ENCODE measurements at regions not wholly inside any gene's neighbourhood (a gene's known extent, or its start where the extent isn't known, plus 50 kb on each side); places are given as distances from the start of the nearest gene placed in this dataset.

- Mint-ChIP-seq H3K4me3 (no peak overlapping the region), H3K36me3 (ENCODE audit: insufficient read depth) (no peaks in the 10 kb centered on the region), H3K4me1 (ENCODE audit: low read depth in 2 of 2) (no peaks in the 10 kb centered on the region), H3K27me3 (peaks cover 0 to 7% of the 10 kb centered on the region in 2 donors), H3K27ac (no peak overlapping the region), H3K9me3 (no peaks in the 10 kb centered on the region)
- no peak for DNase-seq
- no peak for ATAC-seq (replicated peaks)
These were observed 114.9 kb upstream of the RAB11FIP2 start for GRCh38 chr10:118161461-118162246.

GRCh38 chr10:118153287-118153686 lies 106.5 kb upstream of the RAB11FIP2 start:
- Mint-ChIP-seq H3K27ac (no peak overlapping the region), H3K4me3 (no peak overlapping the region), H3K36me3 (ENCODE audit: insufficient read depth) (no peaks in the 10 kb centered on the region), H3K9me3 (no peaks in the 10 kb centered on the region), H3K4me1 (ENCODE audit: low read depth in 2 of 2) (no peaks in the 10 kb centered on the region), H3K27me3 (peaks cover 9 to 19% of the 10 kb centered on the region in 2 donors)
- DNase-seq, result no peak
- ATAC-seq (replicated peaks), result no peak

DNA sequence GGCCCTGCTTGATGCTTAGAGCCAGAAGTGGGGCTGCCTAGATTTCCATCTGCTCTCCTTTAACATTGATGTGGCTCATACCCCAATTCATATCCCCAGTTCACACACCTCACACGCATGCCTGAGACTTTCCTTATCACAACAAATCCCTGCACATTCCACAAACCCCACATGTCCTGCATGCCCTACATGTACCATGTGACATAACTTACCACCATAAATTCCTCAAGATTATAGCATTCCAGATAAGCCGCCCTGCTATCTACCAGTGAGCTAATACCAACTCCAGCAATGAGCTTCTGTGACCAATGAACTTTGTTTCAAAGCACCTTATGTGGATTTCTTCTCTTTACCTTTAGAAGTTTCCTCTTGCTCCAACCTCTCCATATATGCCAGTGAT lies 104.7 kb upstream of the RAB11FIP2 start:
- Mint-ChIP-seq H3K36me3 (ENCODE audit: insufficient read depth) (no peaks in the 10 kb centered on the region), H3K4me3 (no peak overlapping the region), H3K9me3 (no peaks in the 10 kb centered on the region), H3K27ac (no peak overlapping the region), H3K4me1 (ENCODE audit: low read depth in 2 of 2) (no peaks in the 10 kb centered on the region), H3K27me3 (peaks cover 17 to 27% of the 10 kb centered on the region in 2 donors)
- DNase-seq (no peak), ATAC-seq (replicated peaks) (no peak)

GRCh38 chr10:118148247-118148646 lies 101.5 kb upstream of the RAB11FIP2 start:
- Mint-ChIP-seq H3K9me3 (no peaks in the 10 kb centered on the region), H3K4me3 (no peak overlapping the region), H3K4me1 (ENCODE audit: low read depth in 2 of 2) (no peaks in the 10 kb centered on the region), H3K36me3 (ENCODE audit: insufficient read depth) (no peaks in the 10 kb centered on the region), H3K27me3 (peaks cover 23 to 40% of the 10 kb centered on the region in 2 donors), H3K27ac (no peak overlapping the region)
- DNase-seq (no peak), ATAC-seq (replicated peaks) (no peak)

DNA sequence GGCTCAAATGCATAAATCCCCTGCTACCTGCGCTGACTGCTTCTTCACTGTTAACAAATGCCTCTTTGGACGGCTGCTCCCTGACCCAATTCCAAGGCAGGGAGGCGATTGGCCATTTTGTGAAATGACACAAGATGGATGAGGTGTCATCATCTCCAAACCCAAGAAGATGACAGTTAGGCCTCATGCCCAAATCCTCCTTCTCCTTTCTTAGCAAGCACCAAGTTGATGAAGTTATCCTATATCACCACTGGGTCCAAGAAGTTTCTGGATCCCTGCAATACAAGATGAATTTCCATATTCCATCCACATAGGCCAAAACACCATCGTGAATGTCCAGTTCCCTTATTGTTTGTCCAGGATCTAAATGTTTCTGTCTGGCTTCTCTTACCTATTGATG lies 98.5 kb upstream of the RAB11FIP2 start:
- Mint-ChIP-seq H3K27me3 (peaks cover 24 to 39% of the 10 kb centered on the region in 2 donors), H3K4me1 (ENCODE audit: low read depth in 2 of 2) (no peaks in the 10 kb centered on the region), H3K9me3 (no peaks in the 10 kb centered on the region), H3K36me3 (ENCODE audit: insufficient read depth) (peaks cover 2% of the 10 kb centered on the region), H3K4me3 (no peak overlapping the region), H3K27ac (no peak overlapping the region)
- ATAC-seq (replicated peaks), result no peak
- no peak for DNase-seq

GRCh38 chr10:118141471-118141870 lies 94.7 kb upstream of the RAB11FIP2 start:
- Mint-ChIP-seq H3K4me3 (no peak overlapping the region), H3K4me1 (ENCODE audit: low read depth in 2 of 2) (no peaks in the 10 kb centered on the region), H3K36me3 (ENCODE audit: insufficient read depth) (peaks cover 2% of the 10 kb centered on the region), H3K9me3 (no peaks in the 10 kb centered on the region), H3K27ac (no peak overlapping the region), H3K27me3 (peaks cover 21 to 37% of the 10 kb centered on the region in 2 donors)
- ATAC-seq (replicated peaks), result no peak
- DNase-seq, result no peak

GRCh38 chr10:118139321-118139720 lies 92.6 kb upstream of the RAB11FIP2 start:
- peaks cover 0 to 2% of the 10 kb centered on the region in 2 donors for H3K9me3 Mint-ChIP-seq
- no peak overlapping the region for H3K27ac Mint-ChIP-seq
- H3K4me3 Mint-ChIP-seq, result no peak overlapping the region
- ATAC-seq (replicated peaks) (no peak), DNase-seq (no peak)
- peaks cover 2% of the 10 kb centered on the region for H3K36me3 Mint-ChIP-seq (ENCODE audit: insufficient read depth)
- H3K4me1 Mint-ChIP-seq (ENCODE audit: low read depth in 2 of 2), result no peaks in the 10 kb centered on the region
- H3K27me3 Mint-ChIP-seq, result peaks cover 15 to 24% of the 10 kb centered on the region in 2 donors

GRCh38 chr10:118128675-118129074 lies 81.9 kb upstream of the RAB11FIP2 start:
- H3K4me3 Mint-ChIP-seq, result no peak overlapping the region
- peaks cover 22 to 32% of the 10 kb centered on the region in 2 donors for H3K27me3 Mint-ChIP-seq
- no peak overlapping the region for H3K27ac Mint-ChIP-seq
- no peak for DNase-seq
- ATAC-seq (replicated peaks), result no peak
- no peaks in the 10 kb centered on the region for H3K36me3 Mint-ChIP-seq (ENCODE audit: insufficient read depth)
- H3K9me3 Mint-ChIP-seq, result peaks cover 0 to 8% of the 10 kb centered on the region in 2 donors
- no peaks in the 10 kb centered on the region for H3K4me1 Mint-ChIP-seq (ENCODE audit: low read depth in 2 of 2)

- H3K27me3 Mint-ChIP-seq, result peaks cover 15 to 36% of the 10 kb centered on the region in 2 donors
- no peaks in the 10 kb centered on the region for H3K4me1 Mint-ChIP-seq (ENCODE audit: low read depth in 2 of 2)
- no peak for ATAC-seq (replicated peaks)
- H3K36me3 Mint-ChIP-seq (ENCODE audit: insufficient read depth), result no peaks in the 10 kb centered on the region
- no peak overlapping the region for H3K4me3 Mint-ChIP-seq
- no peaks in the 10 kb centered on the region for H3K9me3 Mint-ChIP-seq
- no peak for DNase-seq
- H3K27ac Mint-ChIP-seq, result no peak overlapping the region
These were observed 72.0 kb upstream of the RAB11FIP2 start for GRCh38 chr10:118118716-118119115.

DNA sequence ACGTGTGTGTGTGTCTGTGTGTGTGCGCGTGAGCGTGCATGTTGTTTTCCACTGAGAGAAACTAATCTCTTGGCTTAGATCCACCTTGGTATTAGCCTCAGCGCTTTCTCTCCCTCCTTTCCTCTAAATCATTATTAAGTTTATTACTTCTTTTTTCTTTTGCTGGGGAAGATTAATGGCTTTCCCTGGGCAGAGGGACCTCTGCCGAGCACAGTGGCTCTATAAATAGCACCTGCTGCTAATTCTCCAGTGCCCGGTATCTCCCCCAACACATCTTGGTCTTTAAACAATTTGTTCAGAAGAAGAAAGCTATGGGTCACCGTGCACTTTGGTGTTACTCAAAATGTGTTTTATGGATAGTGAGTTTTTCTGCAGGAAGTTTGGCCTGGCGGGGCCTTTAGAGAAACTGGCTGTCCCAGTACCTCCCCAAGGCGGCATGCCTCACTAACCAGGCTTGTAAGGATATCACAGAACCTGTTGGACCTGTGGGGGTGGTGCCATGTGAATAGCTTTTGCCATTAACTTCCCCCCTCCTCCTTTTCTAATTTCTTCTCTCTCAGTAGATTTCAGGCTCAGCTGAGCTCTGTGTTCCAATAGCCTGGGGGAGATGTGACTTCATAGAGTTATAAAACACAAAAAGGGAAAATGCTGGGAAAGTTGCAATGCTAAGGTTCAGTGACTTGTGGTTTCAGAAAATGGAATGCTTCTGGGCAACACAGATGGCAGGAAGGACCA lies 70.1 kb upstream of the RAB11FIP2 start:
- DNase-seq (no peak), ATAC-seq (replicated peaks) (no peak)
- peaks cover 10 to 36% of the 10 kb centered on the region in 2 donors for H3K27me3 Mint-ChIP-seq
- no peaks in the 10 kb centered on the region for H3K4me1 Mint-ChIP-seq (ENCODE audit: low read depth in 2 of 2)
- no peaks in the 10 kb centered on the region for H3K9me3 Mint-ChIP-seq
- no peak overlapping the region for H3K4me3 Mint-ChIP-seq
- H3K36me3 Mint-ChIP-seq (ENCODE audit: insufficient read depth), result no peaks in the 10 kb centered on the region
- no peak overlapping the region for H3K27ac Mint-ChIP-seq

GRCh38 chr10:118116362-118116714 lies 69.6 kb upstream of the RAB11FIP2 start:
- ATAC-seq (replicated peaks), result no peak
- H3K9me3 Mint-ChIP-seq, result no peaks in the 10 kb centered on the region
- H3K4me1 Mint-ChIP-seq (ENCODE audit: low read depth in 2 of 2), result no peaks in the 10 kb centered on the region
- no peaks in the 10 kb centered on the region for H3K36me3 Mint-ChIP-seq (ENCODE audit: insufficient read depth)
- H3K27ac Mint-ChIP-seq, result no peak overlapping the region
- DNase-seq, result no peak
- peaks cover 10 to 36% of the 10 kb centered on the region in 2 donors for H3K27me3 Mint-ChIP-seq
- no peak overlapping the region for H3K4me3 Mint-ChIP-seq

GRCh38 chr10:118115701-118116100 lies 69.0 kb upstream of the RAB11FIP2 start:
- Mint-ChIP-seq H3K4me1 (ENCODE audit: low read depth in 2 of 2) (no peaks in the 10 kb centered on the region), H3K27me3 (peaks cover 7 to 30% of the 10 kb centered on the region in 2 donors), H3K4me3 (no peak overlapping the region), H3K9me3 (no peaks in the 10 kb centered on the region), H3K27ac (no peak overlapping the region), H3K36me3 (ENCODE audit: insufficient read depth) (no peaks in the 10 kb centered on the region)
- ATAC-seq (replicated peaks) (no peak), DNase-seq (no peak)

DNA sequence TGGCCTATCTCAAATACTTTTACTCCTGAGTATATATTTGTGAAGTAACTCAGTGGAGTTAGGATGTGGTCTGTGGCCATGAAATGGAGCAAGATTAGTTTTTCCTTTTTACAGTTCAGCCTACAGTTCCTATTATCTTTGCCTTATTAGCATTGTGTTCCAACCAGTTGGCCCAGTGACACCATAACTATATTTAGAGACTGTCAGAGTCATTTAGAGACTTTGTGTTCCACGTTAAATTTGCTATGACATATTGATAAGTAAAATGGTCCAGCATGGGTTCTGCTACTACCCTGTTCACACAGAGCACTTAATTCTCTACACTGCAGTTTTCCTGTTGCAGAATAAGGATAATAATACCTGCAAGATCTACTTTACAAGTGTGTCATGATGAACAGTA lies 68.3 kb upstream of the RAB11FIP2 start:
- ATAC-seq (replicated peaks) (no peak), DNase-seq (no peak)
- Mint-ChIP-seq H3K27ac (no peak overlapping the region), H3K9me3 (no peaks in the 10 kb centered on the region), H3K4me3 (no peak overlapping the region), H3K4me1 (ENCODE audit: low read depth in 2 of 2) (no peaks in the 10 kb centered on the region), H3K27me3 (peaks cover 0 to 23% of the 10 kb centered on the region in 2 donors), H3K36me3 (ENCODE audit: insufficient read depth) (no peaks in the 10 kb centered on the region)

- Mint-ChIP-seq H3K9me3 (no peaks in the 10 kb centered on the region), H3K4me3 (no peak overlapping the region), H3K27me3 (peaks cover 0 to 14% of the 10 kb centered on the region in 2 donors), H3K4me1 (ENCODE audit: low read depth in 2 of 2) (no peaks in the 10 kb centered on the region), H3K27ac (no peak overlapping the region), H3K36me3 (ENCODE audit: insufficient read depth) (no peaks in the 10 kb centered on the region)
- DNase-seq, result no peak
- no peak for ATAC-seq (replicated peaks)
These were observed 65.9 kb upstream of the RAB11FIP2 start for GRCh38 chr10:118112543-118113125.

Measured in effector memory CD8-positive, alpha-beta T cell (primary cell).